HL-60 (cell line): ENCODE measurements at regions not wholly inside any gene's neighbourhood (a gene's known extent, or its start where the extent isn't known, plus 50 kb on each side); places are given as distances from the start of the nearest gene placed in this dataset.

Source experiments
- DNase-seq, 2 experiments: peaks; one replicate each; pipeline ENCODE4 v3.0.0-alpha.2; 2010 to 2020; ENCODE audit warnings: low read depth in 1 of 2, low spot score in 1 of 2
- H3K27ac ChIP-seq: fragments of 250-450 bp; sonication (Bioruptor Pico); replicated peaks from 2 replicates; pipeline ENCODE4 v1.5.1; 2020; ENCODE audit warnings: mild to moderate bottlenecking, moderate library complexity
- H3K27me3 ChIP-seq: fragments of 250-450 bp; sonication (Bioruptor Pico); 2 replicates; pipeline ENCODE4 v1.5.1; 2021; ENCODE audit warnings: mild to moderate bottlenecking, moderate library complexity; ENCODE audit not compliant: insufficient read depth, poor library complexity, severe bottlenecking
- H3K4me3 ChIP-seq: replicated peaks from 2 replicates; pipeline ENCODE4 v1.5.1; 2011; ENCODE audit warnings: mild to moderate bottlenecking, control low read depth, low read length; ENCODE audit not compliant: insufficient read depth
- GABPA ChIP-seq: IDR thresholded peaks from 2 replicates; pipeline ENCODE4 v1.6.1; 2012; ENCODE audit warnings: low read depth
- POLR2AphosphoS5 ChIP-seq: IDR thresholded peaks from 2 replicates; pipeline ENCODE4 v1.6.1; 2012; ENCODE audit warnings: low read depth
- SPI1 ChIP-seq: IDR thresholded peaks from 2 replicates; pipeline ENCODE4 v1.6.1; 2012; ENCODE audit warnings: low read depth, mild to moderate bottlenecking, borderline replicate concordance
- TF ChIP-seq, protein P1 (sequence below): IDR thresholded peaks from one replicate; pipeline ENCODE4 v1.5.1; 2011; ENCODE audit warnings: low read length, control low read depth, inconsistent platforms; ENCODE audit not compliant: insufficient read depth
- TF ChIP-seq, protein P2 (sequence below): IDR thresholded peaks from 2 replicates; pipeline ENCODE4 v1.6.1; 2012; ENCODE audit warnings: low read depth; ENCODE audit not compliant: insufficient replicate concordance

DNA sequence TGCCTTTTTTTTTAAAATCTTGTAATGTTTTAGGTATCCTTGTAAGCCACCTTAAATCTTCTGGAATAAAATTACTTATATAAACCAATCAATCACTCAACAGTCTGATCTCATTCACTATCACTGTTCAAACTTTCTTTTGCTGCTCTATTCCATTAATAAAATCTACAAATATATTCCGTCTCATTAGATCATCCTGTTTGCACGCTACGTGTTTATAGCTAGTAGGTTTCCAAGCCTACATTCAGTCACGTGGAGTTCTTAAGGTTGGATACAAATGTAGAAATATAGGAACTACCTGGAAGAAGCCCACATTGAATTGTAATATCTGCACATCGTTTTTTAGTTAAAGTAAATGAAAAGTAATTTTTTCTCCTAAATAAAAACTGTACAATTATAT lies 274.8 kb upstream of the CNTN4 start:
- Histone ChIP-seq H3K4me3 (no peak overlapping the region), H3K27ac (no peak overlapping the region), H3K27me3 (no peaks in the 10 kb centered on the region)
- no peak for TF ChIP-seq SPI1
- no peak for TF ChIP-seq POLR2AphosphoS5
- TF ChIP-seq, protein P1, sequence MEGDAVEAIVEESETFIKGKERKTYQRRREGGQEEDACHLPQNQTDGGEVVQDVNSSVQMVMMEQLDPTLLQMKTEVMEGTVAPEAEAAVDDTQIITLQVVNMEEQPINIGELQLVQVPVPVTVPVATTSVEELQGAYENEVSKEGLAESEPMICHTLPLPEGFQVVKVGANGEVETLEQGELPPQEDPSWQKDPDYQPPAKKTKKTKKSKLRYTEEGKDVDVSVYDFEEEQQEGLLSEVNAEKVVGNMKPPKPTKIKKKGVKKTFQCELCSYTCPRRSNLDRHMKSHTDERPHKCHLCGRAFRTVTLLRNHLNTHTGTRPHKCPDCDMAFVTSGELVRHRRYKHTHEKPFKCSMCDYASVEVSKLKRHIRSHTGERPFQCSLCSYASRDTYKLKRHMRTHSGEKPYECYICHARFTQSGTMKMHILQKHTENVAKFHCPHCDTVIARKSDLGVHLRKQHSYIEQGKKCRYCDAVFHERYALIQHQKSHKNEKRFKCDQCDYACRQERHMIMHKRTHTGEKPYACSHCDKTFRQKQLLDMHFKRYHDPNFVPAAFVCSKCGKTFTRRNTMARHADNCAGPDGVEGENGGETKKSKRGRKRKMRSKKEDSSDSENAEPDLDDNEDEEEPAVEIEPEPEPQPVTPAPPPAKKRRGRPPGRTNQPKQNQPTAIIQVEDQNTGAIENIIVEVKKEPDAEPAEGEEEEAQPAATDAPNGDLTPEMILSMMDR = no peak
- TF ChIP-seq GABPA = no peak
- DNase-seq = no peak

DNA sequence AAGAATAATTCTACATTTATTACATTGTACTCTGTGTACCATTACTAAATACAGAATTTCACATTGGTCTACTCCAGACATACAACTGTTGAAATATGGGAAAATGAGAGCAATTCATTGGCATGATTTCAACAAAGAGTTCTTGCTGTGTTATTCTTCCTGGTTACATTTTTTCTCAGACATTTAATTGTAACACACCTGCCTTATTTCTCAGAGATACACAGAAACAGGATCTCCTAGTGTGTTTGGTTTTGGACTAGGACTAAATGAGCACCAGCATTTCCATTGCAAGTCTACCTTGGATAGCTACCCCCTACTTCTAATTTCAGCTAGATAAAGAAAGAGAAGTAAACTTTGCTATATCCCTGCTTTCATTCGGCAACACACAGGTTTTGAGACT lies 274.3 kb upstream of the CNTN4 start:
- DNase-seq = no peak
- no peak overlapping the region for H3K4me3 ChIP-seq
- no peaks in the 10 kb centered on the region for H3K27me3 ChIP-seq
- no peak overlapping the region for H3K27ac ChIP-seq
- TF ChIP-seq POLR2AphosphoS5 (no peak), SPI1 (no peak), GABPA (no peak)
- TF ChIP-seq, protein P2, sequence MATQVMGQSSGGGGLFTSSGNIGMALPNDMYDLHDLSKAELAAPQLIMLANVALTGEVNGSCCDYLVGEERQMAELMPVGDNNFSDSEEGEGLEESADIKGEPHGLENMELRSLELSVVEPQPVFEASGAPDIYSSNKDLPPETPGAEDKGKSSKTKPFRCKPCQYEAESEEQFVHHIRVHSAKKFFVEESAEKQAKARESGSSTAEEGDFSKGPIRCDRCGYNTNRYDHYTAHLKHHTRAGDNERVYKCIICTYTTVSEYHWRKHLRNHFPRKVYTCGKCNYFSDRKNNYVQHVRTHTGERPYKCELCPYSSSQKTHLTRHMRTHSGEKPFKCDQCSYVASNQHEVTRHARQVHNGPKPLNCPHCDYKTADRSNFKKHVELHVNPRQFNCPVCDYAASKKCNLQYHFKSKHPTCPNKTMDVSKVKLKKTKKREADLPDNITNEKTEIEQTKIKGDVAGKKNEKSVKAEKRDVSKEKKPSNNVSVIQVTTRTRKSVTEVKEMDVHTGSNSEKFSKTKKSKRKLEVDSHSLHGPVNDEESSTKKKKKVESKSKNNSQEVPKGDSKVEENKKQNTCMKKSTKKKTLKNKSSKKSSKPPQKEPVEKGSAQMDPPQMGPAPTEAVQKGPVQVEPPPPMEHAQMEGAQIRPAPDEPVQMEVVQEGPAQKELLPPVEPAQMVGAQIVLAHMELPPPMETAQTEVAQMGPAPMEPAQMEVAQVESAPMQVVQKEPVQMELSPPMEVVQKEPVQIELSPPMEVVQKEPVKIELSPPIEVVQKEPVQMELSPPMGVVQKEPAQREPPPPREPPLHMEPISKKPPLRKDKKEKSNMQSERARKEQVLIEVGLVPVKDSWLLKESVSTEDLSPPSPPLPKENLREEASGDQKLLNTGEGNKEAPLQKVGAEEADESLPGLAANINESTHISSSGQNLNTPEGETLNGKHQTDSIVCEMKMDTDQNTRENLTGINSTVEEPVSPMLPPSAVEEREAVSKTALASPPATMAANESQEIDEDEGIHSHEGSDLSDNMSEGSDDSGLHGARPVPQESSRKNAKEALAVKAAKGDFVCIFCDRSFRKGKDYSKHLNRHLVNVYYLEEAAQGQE = no peak
- TF ChIP-seq, protein P1 = no peak

DNA sequence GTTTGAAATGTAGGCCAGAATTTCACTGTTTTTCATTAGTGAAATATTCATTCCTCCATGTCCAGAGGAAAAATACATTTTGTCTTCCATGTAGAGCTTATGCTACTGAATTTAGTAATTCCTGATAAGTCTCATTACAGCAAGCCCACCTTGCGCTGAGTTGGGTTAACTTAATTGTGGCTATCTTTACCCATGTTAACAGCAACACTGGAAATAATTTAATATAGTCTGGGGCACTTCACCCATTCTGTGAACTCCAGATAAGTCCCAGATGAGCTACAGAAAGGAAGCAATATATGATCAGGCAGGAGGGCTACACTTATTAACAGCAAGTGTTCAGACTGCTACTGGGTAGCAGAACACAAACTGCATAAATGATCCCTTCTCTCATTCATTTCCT lies 270.1 kb upstream of the CNTN4 start:
- DNase-seq = no peak
- TF ChIP-seq SPI1 (no peak), GABPA (no peak), POLR2AphosphoS5 (no peak)
- TF ChIP-seq, protein P2 = no peak
- TF ChIP-seq, protein P1 = no peak
- Histone ChIP-seq H3K4me3 (no peak overlapping the region), H3K27ac (no peak overlapping the region), H3K27me3 (no peaks in the 10 kb centered on the region)

DNA sequence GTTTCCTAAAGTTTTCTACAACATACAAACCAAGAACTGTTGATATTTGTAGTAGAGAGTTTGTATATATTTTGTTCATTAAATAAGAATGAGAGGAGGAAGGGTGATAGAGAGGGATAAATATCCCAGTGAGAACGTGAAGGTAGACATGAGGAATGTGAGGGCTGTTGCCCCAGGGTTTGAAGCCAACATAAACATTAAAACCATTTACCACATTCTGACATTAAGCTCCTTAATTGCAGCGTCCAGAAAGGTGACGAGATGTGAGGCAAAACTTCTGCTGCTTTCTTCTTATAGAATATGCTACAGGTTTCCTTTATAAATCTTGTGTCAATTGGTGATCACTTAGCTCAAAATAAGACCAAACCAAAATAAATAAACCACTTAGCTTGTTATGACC lies 267.8 kb upstream of the CNTN4 start:
- no peak overlapping the region for H3K4me3 ChIP-seq
- no peak overlapping the region for H3K27ac ChIP-seq
- TF ChIP-seq, protein P2 = no peak
- TF ChIP-seq POLR2AphosphoS5 (no peak), GABPA (no peak), SPI1 (no peak)
- TF ChIP-seq, protein P1 = no peak
- H3K27me3 ChIP-seq = no peaks in the 10 kb centered on the region
- DNase-seq = no peak
